Panc1 (cell line): ENCODE measurements at regions not wholly inside any gene's neighbourhood (a gene's known extent, or its start where the extent isn't known, plus 50 kb on each side); places are given as distances from the start of the nearest gene placed in this dataset.

Experiments
- ATAC-seq: fragments of 200-7000 bp; cut with Tn5 transposase; 2 replicates; pipeline ENCODE4 v1.9.1; 2020; ENCODE audit warnings: mild to moderate bottlenecking, moderate library complexity
- BruUV-seq: library from RNA; stranded (reverse); fragments of 400-500 nt; replicated peaks from 2 replicates; lab custom pipeline; 2021; lab: Mats Ljungman, UMichigan
- CTCF ChIA-PET: fragments of 300-600 bp; sonication (Branson Sonifier 250); formaldehyde crosslinking; loops from one replicate; lab custom pipeline; 2022; ENCODE audit warnings: antibody characterized with exemption; lab: Charles Lee
- POLR2A ChIA-PET: fragments of 300-600 bp; sonication (Branson Sonifier 250); formaldehyde crosslinking; loops from one replicate; lab custom pipeline; 2022; ENCODE audit warnings: antibody characterized with exemption; lab: Charles Lee
- DNase-seq: peaks from one replicate; pipeline ENCODE4 v3.0.0-alpha.2; 2010; ENCODE audit warnings: low read depth, low spot score
- H3K27ac ChIP-seq: 2 replicates; pipeline ENCODE4 v1.5.1; 2011; ENCODE audit warnings: mild to moderate bottlenecking, low read length, inconsistent platforms
- H3K27me3 ChIP-seq: fragments of 200-500 bp; sonication (Bioruptor generic); 2 replicates; pipeline ENCODE4 v1.6.0; 2014; ENCODE audit warnings: low read length, inconsistent platforms; ENCODE audit not compliant: control insufficient read depth, insufficient read depth
- H3K36me3 ChIP-seq: fragments of 200-500 bp; sonication (Bioruptor generic); 2 replicates; pipeline ENCODE4 v1.5.1; 2014; ENCODE audit warnings: inconsistent platforms, mild to moderate bottlenecking, low read length, moderate library complexity; ENCODE audit not compliant: control insufficient read depth, insufficient read depth
- H3K4me1 ChIP-seq: 2 replicates; pipeline ENCODE4 v1.5.1; 2011; ENCODE audit warnings: inconsistent platforms, mild to moderate bottlenecking, low read length, moderate library complexity; ENCODE audit not compliant: control insufficient read depth, insufficient read depth
- H3K4me3 ChIP-seq, 2 experiments: 2 replicates each; pipeline ENCODE4 v1.5.1; 2011 to 2012; ENCODE audit warnings: low read depth in 2 of 2, low read length in 2 of 2, mild to moderate bottlenecking in 2 of 2, inconsistent platforms in 1 of 2, moderate library complexity in 1 of 2
- H3K9me3 ChIP-seq: fragments of 200-500 bp; sonication (Bioruptor generic); 2 replicates; pipeline ENCODE4 v1.5.1; 2014; ENCODE audit warnings: low read depth, mild to moderate bottlenecking, inconsistent platforms, low read length, moderate library complexity; ENCODE audit not compliant: control insufficient read depth, insufficient read depth
- POLR2AphosphoS5 ChIP-seq: IDR thresholded peaks from 2 replicates; pipeline ENCODE4 v1.6.1; 2012; ENCODE audit warnings: mild to moderate bottlenecking, low read depth, low read length, moderate library complexity
- SIN3A ChIP-seq: IDR thresholded peaks from 2 replicates; pipeline ENCODE4 v1.6.1; 2012; ENCODE audit warnings: low read depth, mild to moderate bottlenecking, low read length, moderate library complexity, borderline replicate concordance; ENCODE audit not compliant: insufficient read depth
- TCF7L2 ChIP-seq: IDR thresholded peaks from 2 replicates; pipeline ENCODE4 v1.6.1; 2011; ENCODE audit warnings: mild to moderate bottlenecking, low read depth, low read length, inconsistent platforms
- in situ Hi-C: cut with HindIII; loops from 2 replicates; pipeline ENCODE4 v1.10.0; 2016; ENCODE audit warnings: low sequenced_read_pairs, low pct_unique_long_range_greater_than_20kb
- intact Hi-C: fragments of 100-400 bp; cut with micrococcal nuclease; formaldehyde crosslinking; loops from one replicate; pipeline ENCODE4 v1.10.0; 2022; ENCODE audit not compliant: unreplicated experiment
- TF ChIP-seq, protein P1 (sequence below): fragments of 450-650 bp; IDR thresholded peaks from 2 replicates; pipeline ENCODE4 v1.5.1; 2017; ENCODE audit warnings: mild to moderate bottlenecking
- TF ChIP-seq, protein P2 (sequence below), 2 experiments: IDR thresholded peaks; 2 replicates each; pipeline ENCODE4 v1.6.1; 2011 to 2012; ENCODE audit warnings: low read depth in 2 of 2, control low read depth in 1 of 2, low read length in 1 of 2, mild to moderate bottlenecking in 1 of 2, moderate library complexity in 1 of 2; ENCODE audit not compliant: insufficient read depth in 1 of 2

DNA sequence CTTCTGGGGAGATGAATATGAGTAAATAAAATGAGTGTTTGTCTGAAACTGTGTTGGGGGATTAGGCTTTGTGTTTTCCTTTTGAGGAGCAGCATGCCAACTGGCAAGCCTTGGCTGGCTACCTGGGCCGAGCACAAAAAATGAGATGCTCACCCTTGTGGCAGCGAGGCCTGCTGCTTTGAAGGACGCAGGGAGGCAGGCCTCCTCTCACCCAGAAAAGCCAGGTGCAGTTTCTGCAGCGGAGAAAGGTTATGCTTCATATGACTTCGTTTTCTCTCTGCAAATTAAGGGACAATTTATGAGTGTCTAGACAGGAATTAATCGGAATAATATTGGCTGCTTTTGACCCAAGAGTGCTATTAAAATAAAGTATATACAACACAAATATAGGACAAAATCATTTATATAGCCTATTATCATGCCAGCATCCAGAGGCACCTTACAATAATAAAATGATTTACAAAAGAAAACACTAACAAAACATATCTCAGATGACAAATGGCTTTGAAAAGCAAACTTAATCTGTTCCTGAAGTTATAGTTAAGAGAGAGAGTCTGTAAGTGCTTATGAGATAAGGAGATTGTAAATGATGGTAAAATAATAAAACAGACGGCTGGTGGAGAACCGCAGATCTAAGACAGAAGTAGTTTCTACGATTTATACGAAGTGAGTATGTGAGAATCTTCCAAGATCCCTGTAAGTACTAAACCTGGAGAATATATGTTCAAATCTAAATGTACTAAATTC is 682.8 kb upstream of the NR2F2 start:
- DNase-seq = no peak
- H3K36me3 ChIP-seq = no peaks in the 10 kb centered on the region
- ChIA-PET CTCF (interaction anchor here (0.6 kb wide), 1 partner anchor 469 kb away, joined by 13 read pairs; no protein-coding TSS in a partner anchor), POLR2A (no interaction called here)
- H3K4me1 ChIP-seq = no peaks in the 10 kb centered on the region
- no peak overlapping the region for H3K4me3 ChIP-seq
- intact Hi-C loops (no loop called here), in situ Hi-C loops (no loop called here)
- no peak overlapping the region for H3K27ac ChIP-seq
- no peak for ATAC-seq
- no peaks in the 10 kb centered on the region for H3K27me3 ChIP-seq
- TF ChIP-seq TCF7L2 (no peak), SIN3A (no peak), POLR2AphosphoS5 (no peak)
- TF ChIP-seq, protein P1, sequence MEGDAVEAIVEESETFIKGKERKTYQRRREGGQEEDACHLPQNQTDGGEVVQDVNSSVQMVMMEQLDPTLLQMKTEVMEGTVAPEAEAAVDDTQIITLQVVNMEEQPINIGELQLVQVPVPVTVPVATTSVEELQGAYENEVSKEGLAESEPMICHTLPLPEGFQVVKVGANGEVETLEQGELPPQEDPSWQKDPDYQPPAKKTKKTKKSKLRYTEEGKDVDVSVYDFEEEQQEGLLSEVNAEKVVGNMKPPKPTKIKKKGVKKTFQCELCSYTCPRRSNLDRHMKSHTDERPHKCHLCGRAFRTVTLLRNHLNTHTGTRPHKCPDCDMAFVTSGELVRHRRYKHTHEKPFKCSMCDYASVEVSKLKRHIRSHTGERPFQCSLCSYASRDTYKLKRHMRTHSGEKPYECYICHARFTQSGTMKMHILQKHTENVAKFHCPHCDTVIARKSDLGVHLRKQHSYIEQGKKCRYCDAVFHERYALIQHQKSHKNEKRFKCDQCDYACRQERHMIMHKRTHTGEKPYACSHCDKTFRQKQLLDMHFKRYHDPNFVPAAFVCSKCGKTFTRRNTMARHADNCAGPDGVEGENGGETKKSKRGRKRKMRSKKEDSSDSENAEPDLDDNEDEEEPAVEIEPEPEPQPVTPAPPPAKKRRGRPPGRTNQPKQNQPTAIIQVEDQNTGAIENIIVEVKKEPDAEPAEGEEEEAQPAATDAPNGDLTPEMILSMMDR = no peak
- TF ChIP-seq, protein P2, sequence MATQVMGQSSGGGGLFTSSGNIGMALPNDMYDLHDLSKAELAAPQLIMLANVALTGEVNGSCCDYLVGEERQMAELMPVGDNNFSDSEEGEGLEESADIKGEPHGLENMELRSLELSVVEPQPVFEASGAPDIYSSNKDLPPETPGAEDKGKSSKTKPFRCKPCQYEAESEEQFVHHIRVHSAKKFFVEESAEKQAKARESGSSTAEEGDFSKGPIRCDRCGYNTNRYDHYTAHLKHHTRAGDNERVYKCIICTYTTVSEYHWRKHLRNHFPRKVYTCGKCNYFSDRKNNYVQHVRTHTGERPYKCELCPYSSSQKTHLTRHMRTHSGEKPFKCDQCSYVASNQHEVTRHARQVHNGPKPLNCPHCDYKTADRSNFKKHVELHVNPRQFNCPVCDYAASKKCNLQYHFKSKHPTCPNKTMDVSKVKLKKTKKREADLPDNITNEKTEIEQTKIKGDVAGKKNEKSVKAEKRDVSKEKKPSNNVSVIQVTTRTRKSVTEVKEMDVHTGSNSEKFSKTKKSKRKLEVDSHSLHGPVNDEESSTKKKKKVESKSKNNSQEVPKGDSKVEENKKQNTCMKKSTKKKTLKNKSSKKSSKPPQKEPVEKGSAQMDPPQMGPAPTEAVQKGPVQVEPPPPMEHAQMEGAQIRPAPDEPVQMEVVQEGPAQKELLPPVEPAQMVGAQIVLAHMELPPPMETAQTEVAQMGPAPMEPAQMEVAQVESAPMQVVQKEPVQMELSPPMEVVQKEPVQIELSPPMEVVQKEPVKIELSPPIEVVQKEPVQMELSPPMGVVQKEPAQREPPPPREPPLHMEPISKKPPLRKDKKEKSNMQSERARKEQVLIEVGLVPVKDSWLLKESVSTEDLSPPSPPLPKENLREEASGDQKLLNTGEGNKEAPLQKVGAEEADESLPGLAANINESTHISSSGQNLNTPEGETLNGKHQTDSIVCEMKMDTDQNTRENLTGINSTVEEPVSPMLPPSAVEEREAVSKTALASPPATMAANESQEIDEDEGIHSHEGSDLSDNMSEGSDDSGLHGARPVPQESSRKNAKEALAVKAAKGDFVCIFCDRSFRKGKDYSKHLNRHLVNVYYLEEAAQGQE (IDR thresholded peaks at IDR 0.05; ENCODE audit: insufficient read depth in 1 of 2, low read depth in 2 of 2, low read length in 1 of 2) = no peak
- H3K9me3 ChIP-seq = no peaks in the 10 kb centered on the region
- BruUV-seq = no TSS peak

DNA sequence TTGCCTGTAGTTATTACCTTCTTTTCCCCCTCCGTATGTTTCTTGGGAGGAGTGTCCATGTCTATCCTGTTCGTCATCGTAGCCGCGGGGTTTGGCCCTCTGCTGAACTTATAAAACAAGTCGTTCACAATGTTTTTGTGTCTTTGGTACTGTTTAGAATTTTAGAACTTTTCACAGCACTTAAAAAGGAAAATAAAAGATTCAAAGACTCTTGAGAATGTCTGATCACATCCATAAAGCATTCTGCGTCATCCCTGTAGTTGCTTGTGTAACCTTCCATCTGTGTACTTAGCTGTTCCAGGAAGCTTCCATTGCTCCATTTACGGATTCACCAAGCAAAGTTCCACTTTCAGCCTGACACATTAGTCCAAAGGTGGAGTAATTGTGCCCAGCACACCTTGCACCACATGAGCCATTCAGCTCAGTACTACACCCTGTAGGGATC is 677.1 kb upstream of the NR2F2 start:
- Histone ChIP-seq H3K4me1 (no peaks in the 10 kb centered on the region), H3K4me3 (no peak overlapping the region), H3K27ac (no peak overlapping the region), H3K27me3 (no peaks in the 10 kb centered on the region), H3K9me3 (no peaks in the 10 kb centered on the region), H3K36me3 (no peaks in the 10 kb centered on the region)
- no peak for TF ChIP-seq TCF7L2
- TF ChIP-seq, protein P1 = no peak
- TF ChIP-seq POLR2AphosphoS5 = no peak
- TF ChIP-seq, protein P2 (IDR thresholded peaks at IDR 0.05; ENCODE audit: insufficient read depth in 1 of 2, low read depth in 2 of 2, low read length in 1 of 2) = no peak
- POLR2A ChIA-PET = no interaction called here
- ATAC-seq (no peak), DNase-seq (no peak)
- in situ Hi-C loops = no loop called here
- BruUV-seq = no TSS peak
- CTCF ChIA-PET = no interaction called here
- intact Hi-C loops = no loop called here
